Liver (tissue), 8 donors: ENCODE measurements at regions not wholly inside any gene's neighbourhood (a gene's known extent, or its start where the extent isn't known, plus 50 kb on each side); places are given as distances from the start of the nearest gene placed in this dataset.

Experiments used
- DNase-seq: peaks from one replicate; pipeline ENCODE4 v3.0.0-alpha.2; 2017; ENCODE audit warnings: low spot score
- H3K27ac ChIP-seq, 2 donors: one replicate each; pipeline ENCODE4 v1.7.0; 2013; ENCODE audit warnings: inconsistent platforms in 2 of 2, low read length in 2 of 2, control low read depth in 1 of 2, low read depth in 1 of 2, mild to moderate bottlenecking in 1 of 2
- H3K27me3 ChIP-seq, 4 donors: one replicate each; pipeline versions ENCODE4 v1.6.1 to v1.7.0; 2013; ENCODE audit warnings: low read length in 3 of 4, inconsistent platforms in 1 of 4, mild to moderate bottlenecking in 1 of 4, moderate library complexity in 1 of 4; ENCODE audit not compliant: control insufficient read depth in 4 of 4, insufficient read depth in 4 of 4
- H3K36me3 ChIP-seq, 4 donors: one replicate each; pipeline versions ENCODE4 v1.6.1 to v1.7.0; 2013; ENCODE audit warnings: low read length in 3 of 4, mild to moderate bottlenecking in 3 of 4, low read depth in 1 of 4, moderate library complexity in 1 of 4; ENCODE audit not compliant: control insufficient read depth in 4 of 4, insufficient read depth in 3 of 4
- H3K4me1 ChIP-seq, 4 donors: one replicate each; pipeline versions ENCODE4 v1.6.1 to v1.7.0; 2013; ENCODE audit warnings: low read length in 3 of 4, mild to moderate bottlenecking in 3 of 4, moderate library complexity in 1 of 4; ENCODE audit not compliant: control insufficient read depth in 4 of 4, insufficient read depth in 4 of 4
- H3K4me3 ChIP-seq, 3 donors: one replicate each; pipeline versions ENCODE4 v1.6.1 to v1.7.0; 2013; ENCODE audit warnings: low read length in 3 of 3, control low read depth in 1 of 3, low read depth in 1 of 3, mild to moderate bottlenecking in 1 of 3
- H3K9ac ChIP-seq, 2 donors: one replicate each; pipeline ENCODE4 v1.7.0; 2013; ENCODE audit warnings: low read length in 2 of 2, mild to moderate bottlenecking in 2 of 2, moderate library complexity in 2 of 2, control low read depth in 1 of 2, low read depth in 1 of 2
- H3K9me3 ChIP-seq, 4 donors: one replicate each; pipeline versions ENCODE4 v1.6.1 to v1.7.0; 2013; ENCODE audit warnings: low read length in 3 of 4; ENCODE audit not compliant: control insufficient read depth in 4 of 4
- FOXA1 ChIP-seq: IDR thresholded peaks from 2 replicates; pipeline ENCODE4 v1.6.1; 2016; ENCODE audit warnings: antibody characterized with exemption
- FOXA2 ChIP-seq: IDR thresholded peaks from 2 replicates; pipeline ENCODE4 v1.6.1; 2016; ENCODE audit warnings: antibody characterized with exemption
- HNF4A ChIP-seq, 2 donors: conservative IDR thresholded peaks; 2 replicates each; pipeline ENCODE4 v1.6.1; 2016; ENCODE audit warnings: antibody characterized with exemption in 2 of 2, mild to moderate bottlenecking in 2 of 2
- HNF4G ChIP-seq: IDR thresholded peaks from 2 replicates; pipeline ENCODE4 v1.6.1; 2016; ENCODE audit warnings: antibody characterized with exemption
- JUND ChIP-seq, 2 donors: IDR thresholded peaks; 2 replicates each; pipeline ENCODE4 v1.6.1; 2016; ENCODE audit warnings: antibody characterized with exemption in 2 of 2
- NR2F2 ChIP-seq: IDR thresholded peaks from 2 replicates; pipeline ENCODE4 v1.6.1; 2016; ENCODE audit warnings: antibody characterized with exemption
- RAD21 ChIP-seq, 2 donors: IDR thresholded peaks; 2 replicates each; pipeline ENCODE4 v1.6.1; 2016; ENCODE audit warnings: antibody characterized with exemption in 2 of 2, mild to moderate bottlenecking in 2 of 2
- SP1 ChIP-seq: IDR thresholded peaks from 2 replicates; pipeline ENCODE4 v1.6.1; 2018; ENCODE audit warnings: antibody characterized with exemption, mild to moderate bottlenecking
- TAF1 ChIP-seq: conservative IDR thresholded peaks from 2 replicates; pipeline ENCODE4 v1.6.1; 2016; ENCODE audit warnings: antibody characterized with exemption, mild to moderate bottlenecking
- YY1 ChIP-seq: IDR thresholded peaks from 2 replicates; pipeline ENCODE4 v1.6.1; 2016; ENCODE audit warnings: antibody characterized with exemption, mild to moderate bottlenecking
- WGBS: extraction: QIAGEN DNeasy Blood & Tissue Kit; methylation state at CpG from one replicate; pipeline ENCODE4 v1.1.7; 2013; 5-methylcytosine and 5-hydroxymethylcytosine counted together
- TF ChIP-seq, protein P1 (sequence below): IDR thresholded peaks from 2 replicates; pipeline ENCODE4 v1.6.1; 2016; ENCODE audit warnings: antibody characterized with exemption, mild to moderate bottlenecking
- TF ChIP-seq, protein P2 (sequence below): IDR thresholded peaks from 2 replicates; pipeline ENCODE4 v1.6.1; 2016; ENCODE audit warnings: antibody characterized with exemption
- TF ChIP-seq, protein P3 (sequence below): fragments of 150-350 bp; IDR thresholded peaks from 2 replicates; pipeline ENCODE4 v1.5.1; 2017; ENCODE audit warnings: improper control_type of control experiment, low read depth, low read length; ENCODE audit not compliant: missing input control
- TF ChIP-seq, protein P4 (sequence below): IDR thresholded peaks from 2 replicates; pipeline ENCODE4 v1.6.1; 2016; ENCODE audit warnings: antibody characterized with exemption
- TF ChIP-seq, protein P5 (sequence below): IDR thresholded peaks from 2 replicates; pipeline ENCODE4 v1.6.1; 2016; ENCODE audit warnings: antibody characterized with exemption
- donor health status: healthy.
- donor health status: healthy.
- donor health status: healthy.
- donor health status: healthy.
- donor health status: healthy.

DNA sequence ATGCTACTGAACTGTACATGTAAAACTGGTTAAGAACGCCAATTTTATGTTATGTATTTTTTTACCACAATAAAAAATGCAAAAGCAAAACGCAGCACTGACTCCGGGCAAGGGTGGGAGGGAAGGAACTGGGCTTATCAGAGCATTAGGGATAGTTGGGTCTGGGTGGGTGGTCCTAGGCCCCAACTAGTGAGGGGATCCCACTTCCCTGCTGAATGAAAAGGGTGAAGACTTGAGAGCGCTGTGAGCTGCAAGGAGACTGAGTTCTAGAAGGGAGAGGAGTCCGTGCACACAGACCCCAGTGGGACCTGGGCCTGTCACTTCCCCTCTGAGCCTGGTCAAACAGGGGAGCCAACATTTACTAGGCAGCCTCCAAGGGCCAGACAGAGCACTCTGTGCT is 98.6 kb downstream of the TPRA1 start:
- Histone ChIP-seq H3K9ac (no peak overlapping the region), H3K9me3 (no peaks in the 10 kb centered on the region), H3K4me1 (no peaks in the 10 kb centered on the region), H3K27ac (no peak overlapping the region), H3K36me3 (no peaks in the 10 kb centered on the region), H3K27me3 (no peaks in the 10 kb centered on the region), H3K4me3 (no peak overlapping the region)
- TF ChIP-seq, protein P1, sequence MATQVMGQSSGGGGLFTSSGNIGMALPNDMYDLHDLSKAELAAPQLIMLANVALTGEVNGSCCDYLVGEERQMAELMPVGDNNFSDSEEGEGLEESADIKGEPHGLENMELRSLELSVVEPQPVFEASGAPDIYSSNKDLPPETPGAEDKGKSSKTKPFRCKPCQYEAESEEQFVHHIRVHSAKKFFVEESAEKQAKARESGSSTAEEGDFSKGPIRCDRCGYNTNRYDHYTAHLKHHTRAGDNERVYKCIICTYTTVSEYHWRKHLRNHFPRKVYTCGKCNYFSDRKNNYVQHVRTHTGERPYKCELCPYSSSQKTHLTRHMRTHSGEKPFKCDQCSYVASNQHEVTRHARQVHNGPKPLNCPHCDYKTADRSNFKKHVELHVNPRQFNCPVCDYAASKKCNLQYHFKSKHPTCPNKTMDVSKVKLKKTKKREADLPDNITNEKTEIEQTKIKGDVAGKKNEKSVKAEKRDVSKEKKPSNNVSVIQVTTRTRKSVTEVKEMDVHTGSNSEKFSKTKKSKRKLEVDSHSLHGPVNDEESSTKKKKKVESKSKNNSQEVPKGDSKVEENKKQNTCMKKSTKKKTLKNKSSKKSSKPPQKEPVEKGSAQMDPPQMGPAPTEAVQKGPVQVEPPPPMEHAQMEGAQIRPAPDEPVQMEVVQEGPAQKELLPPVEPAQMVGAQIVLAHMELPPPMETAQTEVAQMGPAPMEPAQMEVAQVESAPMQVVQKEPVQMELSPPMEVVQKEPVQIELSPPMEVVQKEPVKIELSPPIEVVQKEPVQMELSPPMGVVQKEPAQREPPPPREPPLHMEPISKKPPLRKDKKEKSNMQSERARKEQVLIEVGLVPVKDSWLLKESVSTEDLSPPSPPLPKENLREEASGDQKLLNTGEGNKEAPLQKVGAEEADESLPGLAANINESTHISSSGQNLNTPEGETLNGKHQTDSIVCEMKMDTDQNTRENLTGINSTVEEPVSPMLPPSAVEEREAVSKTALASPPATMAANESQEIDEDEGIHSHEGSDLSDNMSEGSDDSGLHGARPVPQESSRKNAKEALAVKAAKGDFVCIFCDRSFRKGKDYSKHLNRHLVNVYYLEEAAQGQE = no peak
- no peak for TF ChIP-seq NR2F2
- TF ChIP-seq TAF1 = no peak
- TF ChIP-seq, protein P2, sequence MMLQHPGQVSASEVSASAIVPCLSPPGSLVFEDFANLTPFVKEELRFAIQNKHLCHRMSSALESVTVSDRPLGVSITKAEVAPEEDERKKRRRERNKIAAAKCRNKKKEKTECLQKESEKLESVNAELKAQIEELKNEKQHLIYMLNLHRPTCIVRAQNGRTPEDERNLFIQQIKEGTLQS = no peak
- TF ChIP-seq, protein P3, sequence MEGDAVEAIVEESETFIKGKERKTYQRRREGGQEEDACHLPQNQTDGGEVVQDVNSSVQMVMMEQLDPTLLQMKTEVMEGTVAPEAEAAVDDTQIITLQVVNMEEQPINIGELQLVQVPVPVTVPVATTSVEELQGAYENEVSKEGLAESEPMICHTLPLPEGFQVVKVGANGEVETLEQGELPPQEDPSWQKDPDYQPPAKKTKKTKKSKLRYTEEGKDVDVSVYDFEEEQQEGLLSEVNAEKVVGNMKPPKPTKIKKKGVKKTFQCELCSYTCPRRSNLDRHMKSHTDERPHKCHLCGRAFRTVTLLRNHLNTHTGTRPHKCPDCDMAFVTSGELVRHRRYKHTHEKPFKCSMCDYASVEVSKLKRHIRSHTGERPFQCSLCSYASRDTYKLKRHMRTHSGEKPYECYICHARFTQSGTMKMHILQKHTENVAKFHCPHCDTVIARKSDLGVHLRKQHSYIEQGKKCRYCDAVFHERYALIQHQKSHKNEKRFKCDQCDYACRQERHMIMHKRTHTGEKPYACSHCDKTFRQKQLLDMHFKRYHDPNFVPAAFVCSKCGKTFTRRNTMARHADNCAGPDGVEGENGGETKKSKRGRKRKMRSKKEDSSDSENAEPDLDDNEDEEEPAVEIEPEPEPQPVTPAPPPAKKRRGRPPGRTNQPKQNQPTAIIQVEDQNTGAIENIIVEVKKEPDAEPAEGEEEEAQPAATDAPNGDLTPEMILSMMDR = no peak
- TF ChIP-seq HNF4A (conservative IDR thresholded peaks at IDR 0.05) = no peak
- TF ChIP-seq RAD21 (IDR thresholded peaks at IDR 0.05) = no peak
- TF ChIP-seq, protein P4, sequence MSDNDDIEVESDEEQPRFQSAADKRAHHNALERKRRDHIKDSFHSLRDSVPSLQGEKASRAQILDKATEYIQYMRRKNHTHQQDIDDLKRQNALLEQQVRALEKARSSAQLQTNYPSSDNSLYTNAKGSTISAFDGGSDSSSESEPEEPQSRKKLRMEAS = no peak
- no peak for TF ChIP-seq FOXA2
- no peak for TF ChIP-seq JUND (IDR thresholded peaks at IDR 0.05)
- TF ChIP-seq HNF4G = no peak
- TF ChIP-seq SP1 = no peak
- TF ChIP-seq YY1 = no peak
- TF ChIP-seq, protein P5, sequence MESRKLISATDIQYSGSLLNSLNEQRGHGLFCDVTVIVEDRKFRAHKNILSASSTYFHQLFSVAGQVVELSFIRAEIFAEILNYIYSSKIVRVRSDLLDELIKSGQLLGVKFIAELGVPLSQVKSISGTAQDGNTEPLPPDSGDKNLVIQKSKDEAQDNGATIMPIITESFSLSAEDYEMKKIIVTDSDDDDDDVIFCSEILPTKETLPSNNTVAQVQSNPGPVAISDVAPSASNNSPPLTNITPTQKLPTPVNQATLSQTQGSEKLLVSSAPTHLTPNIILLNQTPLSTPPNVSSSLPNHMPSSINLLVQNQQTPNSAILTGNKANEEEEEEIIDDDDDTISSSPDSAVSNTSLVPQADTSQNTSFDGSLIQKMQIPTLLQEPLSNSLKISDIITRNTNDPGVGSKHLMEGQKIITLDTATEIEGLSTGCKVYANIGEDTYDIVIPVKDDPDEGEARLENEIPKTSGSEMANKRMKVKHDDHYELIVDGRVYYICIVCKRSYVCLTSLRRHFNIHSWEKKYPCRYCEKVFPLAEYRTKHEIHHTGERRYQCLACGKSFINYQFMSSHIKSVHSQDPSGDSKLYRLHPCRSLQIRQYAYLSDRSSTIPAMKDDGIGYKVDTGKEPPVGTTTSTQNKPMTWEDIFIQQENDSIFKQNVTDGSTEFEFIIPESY = no peak
- WGBS = 95% methylated on average over 5 of the region's 5 CpGs
- DNase-seq = no peak

DNA sequence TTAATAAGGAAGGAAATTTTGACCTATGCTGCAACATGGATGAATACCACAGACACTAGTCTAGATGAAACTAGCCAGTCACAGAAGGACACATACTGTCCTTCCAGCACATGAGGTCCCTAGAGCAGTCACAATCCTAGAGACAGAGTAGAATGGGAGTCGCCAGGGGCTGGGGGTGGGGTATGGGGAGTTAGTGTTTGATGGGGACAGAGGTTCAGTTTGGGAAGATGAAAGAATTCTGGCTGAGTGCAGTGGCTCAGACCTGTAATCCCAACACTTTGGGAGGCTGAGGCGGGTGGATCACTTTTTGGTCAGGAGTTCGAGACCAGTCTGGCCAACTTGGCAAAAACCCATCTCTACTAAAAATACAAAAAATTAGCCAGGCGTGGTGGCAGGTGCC is 99.2 kb downstream of the TPRA1 start:
- H3K27ac ChIP-seq = no peak overlapping the region
- H3K27me3 ChIP-seq = no peaks in the 10 kb centered on the region
- TF ChIP-seq TAF1 (no peak), SP1 (no peak), HNF4A (conservative IDR thresholded peaks at IDR 0.05) (no peak), YY1 (no peak), FOXA1 (no peak), FOXA2 (no peak), NR2F2 (no peak)
- TF ChIP-seq, protein P4 = no peak
- 88% methylated on average over 4 of the region's 4 CpGs for WGBS
- H3K9ac ChIP-seq = no peak overlapping the region
- H3K4me3 ChIP-seq = no peak overlapping the region
- H3K4me1 ChIP-seq = no peaks in the 10 kb centered on the region
- DNase-seq = no peak
- no peaks in the 10 kb centered on the region for H3K9me3 ChIP-seq
- no peaks in the 10 kb centered on the region for H3K36me3 ChIP-seq
